NB4 (cell line): ENCODE measurements at regions not wholly inside any gene's neighbourhood (a gene's known extent, or its start where the extent isn't known, plus 50 kb on each side); places are given as distances from the start of the nearest gene placed in this dataset.

Source experiments
- DNase-seq: peaks from one replicate; pipeline ENCODE4 v3.0.0; 2010; ENCODE audit warnings: low read depth
- H3K4me3 ChIP-seq: one replicate; pipeline ENCODE4 v1.5.1; 2011; ENCODE audit warnings: mild to moderate bottlenecking, low read depth, low read length, moderate library complexity
- CTCF ChIP-seq: IDR thresholded peaks from one replicate; pipeline ENCODE4 v1.5.1; 2012; ENCODE audit warnings: low read depth, low read length
- MYC ChIP-seq: IDR thresholded peaks from 2 replicates; pipeline ENCODE4 v1.6.1; 2011; ENCODE audit warnings: low read depth, low read length
- POLR2A ChIP-seq: IDR thresholded peaks from 2 replicates; pipeline ENCODE4 v1.6.1; 2011; ENCODE audit warnings: mild to moderate bottlenecking; ENCODE audit not compliant: insufficient read length; ENCODE audit errors: extremely low read depth
- TF ChIP-seq, protein P1 (sequence below): IDR thresholded peaks from 2 replicates; pipeline ENCODE4 v1.6.1; 2011; ENCODE audit warnings: low read depth, low read length

- no peak for DNase-seq
- TF ChIP-seq MYC (no peak), CTCF (no peak), POLR2A (no peak)
- TF ChIP-seq, protein P1, sequence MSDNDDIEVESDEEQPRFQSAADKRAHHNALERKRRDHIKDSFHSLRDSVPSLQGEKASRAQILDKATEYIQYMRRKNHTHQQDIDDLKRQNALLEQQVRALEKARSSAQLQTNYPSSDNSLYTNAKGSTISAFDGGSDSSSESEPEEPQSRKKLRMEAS, result no peak
- no peak overlapping the region for H3K4me3 ChIP-seq
Measured at GRCh38 chr9:28650327-28650726, 1077.0 kb upstream of the C9orf72 start.

- no peak for TF ChIP-seq POLR2A
- TF ChIP-seq CTCF, result no peak
- TF ChIP-seq MYC, result no peak
- TF ChIP-seq, protein P1, result no peak
- DNase-seq, result no peak
Measured at GRCh38 chr9:28651050-28651722, 1077.9 kb upstream of the C9orf72 start.

GRCh38 chr9:28653216-28653615 is 1079.9 kb upstream of the C9orf72 start:
- no peak overlapping the region for H3K4me3 ChIP-seq
- no peak for DNase-seq
- no peak for TF ChIP-seq POLR2A
- no peak for TF ChIP-seq CTCF
- TF ChIP-seq, protein P1, result no peak
- no peak for TF ChIP-seq MYC

More at GRCh38 chr9:28651050-28651722, 1077.9 kb upstream of the C9orf72 start:
- H3K4me3 ChIP-seq, result no peak overlapping the region

- TF ChIP-seq, protein P1, result no peak
- TF ChIP-seq MYC (no peak), POLR2A (no peak)
- no peak overlapping the region for H3K4me3 ChIP-seq
- no peak for DNase-seq
Measured at GRCh38 chr9:28656727-28657126, 1083.4 kb upstream of the C9orf72 start.

GRCh38 chr9:28661853-28662252 is 1088.6 kb upstream of the C9orf72 start:
- no peak overlapping the region for H3K4me3 ChIP-seq
- DNase-seq, result no peak
- TF ChIP-seq, protein P1, result no peak
- TF ChIP-seq POLR2A (no peak), CTCF (no peak), MYC (no peak)

DNA sequence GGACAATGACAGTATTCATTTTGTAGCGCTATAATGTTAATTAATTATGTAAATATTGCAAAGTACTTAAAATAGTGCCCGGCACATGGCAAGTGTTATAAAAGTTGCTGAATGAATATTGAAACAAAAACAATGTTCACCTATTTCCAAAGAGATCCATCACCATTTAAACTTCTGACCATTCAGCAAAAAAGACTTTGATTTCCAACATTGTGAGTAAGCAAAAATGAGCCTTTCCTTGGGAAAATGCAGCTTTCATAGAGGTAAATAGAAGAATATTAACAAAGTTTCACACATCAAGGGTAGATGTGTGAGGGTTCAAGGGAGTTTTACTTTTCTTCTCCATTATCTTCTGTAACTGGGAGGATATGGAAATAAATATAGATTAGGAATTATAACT is 1089.4 kb upstream of the C9orf72 start:
- DNase-seq, result no peak
- H3K4me3 ChIP-seq, result no peak overlapping the region
- no peak for TF ChIP-seq CTCF
- TF ChIP-seq, protein P1, result no peak
- no peak for TF ChIP-seq POLR2A
- no peak for TF ChIP-seq MYC
